ENCODE measurements at regions not wholly inside any gene's neighbourhood (a gene's known extent, or its start where the extent isn't known, plus 50 kb on each side); places are given as distances from the start of the nearest gene placed in this dataset.

- no peak overlapping the region for H3K4me3 Mint-ChIP-seq (ENCODE audit: low read depth)
- no peak for DNase-seq (ENCODE audit: low spot score, unreplicated experiment)
- H3K4me1 Mint-ChIP-seq (ENCODE audit: low read depth): no peaks in the 10 kb centered on the region
- no peaks in the 10 kb centered on the region for H3K36me3 Mint-ChIP-seq (ENCODE audit: insufficient read depth)
- no peaks in the 10 kb centered on the region for H3K27me3 Mint-ChIP-seq
- TF ChIP-seq, protein P1, sequence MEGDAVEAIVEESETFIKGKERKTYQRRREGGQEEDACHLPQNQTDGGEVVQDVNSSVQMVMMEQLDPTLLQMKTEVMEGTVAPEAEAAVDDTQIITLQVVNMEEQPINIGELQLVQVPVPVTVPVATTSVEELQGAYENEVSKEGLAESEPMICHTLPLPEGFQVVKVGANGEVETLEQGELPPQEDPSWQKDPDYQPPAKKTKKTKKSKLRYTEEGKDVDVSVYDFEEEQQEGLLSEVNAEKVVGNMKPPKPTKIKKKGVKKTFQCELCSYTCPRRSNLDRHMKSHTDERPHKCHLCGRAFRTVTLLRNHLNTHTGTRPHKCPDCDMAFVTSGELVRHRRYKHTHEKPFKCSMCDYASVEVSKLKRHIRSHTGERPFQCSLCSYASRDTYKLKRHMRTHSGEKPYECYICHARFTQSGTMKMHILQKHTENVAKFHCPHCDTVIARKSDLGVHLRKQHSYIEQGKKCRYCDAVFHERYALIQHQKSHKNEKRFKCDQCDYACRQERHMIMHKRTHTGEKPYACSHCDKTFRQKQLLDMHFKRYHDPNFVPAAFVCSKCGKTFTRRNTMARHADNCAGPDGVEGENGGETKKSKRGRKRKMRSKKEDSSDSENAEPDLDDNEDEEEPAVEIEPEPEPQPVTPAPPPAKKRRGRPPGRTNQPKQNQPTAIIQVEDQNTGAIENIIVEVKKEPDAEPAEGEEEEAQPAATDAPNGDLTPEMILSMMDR (IDR thresholded peaks at IDR 0.05; ENCODE audit: unreplicated experiment): no peak
- no peak overlapping the region for H3K27ac Mint-ChIP-seq
- no peaks in the 10 kb centered on the region for H3K9me3 Mint-ChIP-seq (ENCODE audit: low read depth)
Measured at GRCh38 chr3:115228266-115228665, 81.2 kb upstream of the ZBTB20 start.

DNA sequence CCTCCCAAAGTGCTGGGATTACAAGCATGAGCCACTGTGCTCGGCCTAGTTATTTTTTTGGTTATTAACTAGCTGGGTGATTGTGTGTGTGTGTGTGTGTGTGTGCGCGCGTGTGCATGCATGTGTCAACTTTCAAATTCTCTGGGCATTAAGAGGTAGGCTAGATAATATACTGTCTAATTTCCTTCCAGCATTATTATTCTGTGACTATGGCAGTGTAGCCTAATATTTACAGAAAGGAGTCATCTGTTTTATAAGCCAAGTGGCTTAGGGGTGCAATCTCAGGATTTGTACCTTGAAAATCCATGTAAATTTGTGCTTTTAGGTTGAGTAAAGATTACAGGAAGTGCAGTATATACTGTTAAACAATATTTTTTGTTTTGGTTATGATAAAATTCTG lies 85.1 kb upstream of the ZBTB20 start:
- Mint-ChIP-seq H3K27me3 (no peaks in the 10 kb centered on the region), H3K27ac (no peak overlapping the region), H3K4me3 (ENCODE audit: low read depth) (no peak overlapping the region), H3K9me3 (ENCODE audit: low read depth) (no peaks in the 10 kb centered on the region), H3K36me3 (ENCODE audit: insufficient read depth) (no peaks in the 10 kb centered on the region), H3K4me1 (ENCODE audit: low read depth) (no peaks in the 10 kb centered on the region)
- TF ChIP-seq, protein P1 (IDR thresholded peaks at IDR 0.05; ENCODE audit: unreplicated experiment): no peak
- DNase-seq (ENCODE audit: low spot score, unreplicated experiment): no peak

- H3K4me1 Mint-ChIP-seq (ENCODE audit: low read depth): no peaks in the 10 kb centered on the region
- no peaks in the 10 kb centered on the region for H3K9me3 Mint-ChIP-seq (ENCODE audit: low read depth)
- no peak overlapping the region for H3K27ac Mint-ChIP-seq
- no peak for DNase-seq (ENCODE audit: low spot score, unreplicated experiment)
- no peak overlapping the region for H3K4me3 Mint-ChIP-seq (ENCODE audit: low read depth)
- H3K36me3 Mint-ChIP-seq (ENCODE audit: insufficient read depth): no peaks in the 10 kb centered on the region
- TF ChIP-seq, protein P1 (IDR thresholded peaks at IDR 0.05; ENCODE audit: unreplicated experiment): no peak
- no peaks in the 10 kb centered on the region for H3K27me3 Mint-ChIP-seq
Measured at GRCh38 chr3:115233021-115233420, 85.9 kb upstream of the ZBTB20 start.

DNA sequence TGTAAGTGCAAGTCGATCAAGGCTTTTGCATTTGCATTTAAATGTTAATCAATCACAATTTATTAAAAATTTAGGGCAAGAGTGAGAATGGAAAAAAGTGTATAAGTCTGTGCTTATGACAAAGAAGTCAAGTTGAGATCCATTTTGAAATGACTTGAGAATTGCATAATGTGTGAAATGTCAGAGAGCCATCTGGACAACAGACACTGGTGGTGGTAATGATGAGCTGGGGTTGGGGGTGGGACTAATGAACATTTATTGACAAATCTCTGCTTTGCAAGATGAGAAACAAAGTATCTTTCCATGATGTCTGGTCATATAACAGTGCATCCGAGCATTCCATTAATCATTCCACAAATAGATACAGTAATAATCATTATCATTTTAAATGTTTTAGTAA lies 89.4 kb upstream of the ZBTB20 start:
- H3K4me1 Mint-ChIP-seq (ENCODE audit: low read depth): no peaks in the 10 kb centered on the region
- TF ChIP-seq, protein P1 (IDR thresholded peaks at IDR 0.05; ENCODE audit: unreplicated experiment): no peak
- no peak overlapping the region for H3K4me3 Mint-ChIP-seq (ENCODE audit: low read depth)
- no peaks in the 10 kb centered on the region for H3K27me3 Mint-ChIP-seq
- DNase-seq (ENCODE audit: low spot score, unreplicated experiment): no peak
- H3K36me3 Mint-ChIP-seq (ENCODE audit: insufficient read depth): no peaks in the 10 kb centered on the region
- H3K9me3 Mint-ChIP-seq (ENCODE audit: low read depth): no peaks in the 10 kb centered on the region
- no peak overlapping the region for H3K27ac Mint-ChIP-seq

- Mint-ChIP-seq H3K36me3 (ENCODE audit: insufficient read depth) (no peaks in the 10 kb centered on the region), H3K27ac (no peak overlapping the region), H3K4me3 (ENCODE audit: low read depth) (no peak overlapping the region), H3K9me3 (ENCODE audit: low read depth) (no peaks in the 10 kb centered on the region), H3K4me1 (ENCODE audit: low read depth) (no peaks in the 10 kb centered on the region), H3K27me3 (no peaks in the 10 kb centered on the region)
- DNase-seq (ENCODE audit: low spot score, unreplicated experiment): no peak
- TF ChIP-seq, protein P1 (IDR thresholded peaks at IDR 0.05; ENCODE audit: unreplicated experiment): no peak
Measured at GRCh38 chr3:115239717-115240116, 92.6 kb upstream of the ZBTB20 start.
